Ovary (tissue), 7 donors: ENCODE measurements at regions not wholly inside any gene's neighbourhood (a gene's known extent, or its start where the extent isn't known, plus 50 kb on each side); places are given as distances from the start of the nearest gene placed in this dataset.

Source experiments
- DNase-seq, 5 donors: peaks; one replicate each; pipeline ENCODE4 v3.0.0-alpha.2; 2019 to 2020
- H3K27ac ChIP-seq, 2 donors: fragments of 200-600 bp; one replicate each; pipeline versions ENCODE4 v1.5.1 to v1.8.0; 2019 to 2022
- H3K27me3 ChIP-seq: fragments of 200-600 bp; one replicate; pipeline ENCODE4 v1.8.0; 2022
- H3K36me3 ChIP-seq: fragments of 200-600 bp; sonication (generic); one replicate; pipeline ENCODE4 v1.5.1; 2019
- H3K4me1 ChIP-seq: one replicate; pipeline ENCODE4 v1.8.1; 2013; ENCODE audit warnings: mild to moderate bottlenecking, moderate library complexity; ENCODE audit not compliant: insufficient read depth
- H3K4me3 ChIP-seq: fragments of 200-600 bp; sonication (generic); one replicate; pipeline ENCODE4 v1.5.1; 2017
- H3K9me3 ChIP-seq, 2 donors: fragments of 200-600 bp in 1 of 2; sonication (generic) in 1 of 2; one replicate each; pipeline versions ENCODE4 v1.5.1 to v1.8.1; 2013 to 2019; ENCODE audit warnings: mild to moderate bottlenecking in 1 of 2, moderate library complexity in 1 of 2
- EP300 ChIP-seq: sonication (generic); formaldehyde crosslinking; IDR thresholded peaks from one replicate; pipeline ENCODE4 v1.6.1; 2017; ENCODE audit warnings: antibody characterized with exemption
- POLR2A ChIP-seq: fragments of 450-650 bp; IDR thresholded peaks from one replicate; pipeline ENCODE4 v1.6.1; 2017; ENCODE audit warnings: antibody characterized with exemption, mild to moderate bottlenecking, moderate library complexity
- WGBS, 3 donors: extraction: QIAGEN DNeasy Blood & Tissue Kit in 1 of 3; methylation state at CpG; one replicate each; pipeline versions ENCODE4 v1.1.5 to v1.1.7; 2013 to 2017; 5-methylcytosine and 5-hydroxymethylcytosine counted together
- intact Hi-C, 4 donors: fragments of 100-400 bp; cut with DNase I; formaldehyde crosslinking; loops; one replicate each; pipeline versions ENCODE4 v1.11.0 to v1.15.1; 2022 to 2023
- TF ChIP-seq, protein P1 (sequence below), 3 donors: fragments of 450-650 bp in 2 of 3; fragments of 200-600 bp in 1 of 3; IDR thresholded peaks; one replicate each; pipeline versions ENCODE4 v1.5.1 to v1.8.0; 2016 to 2022; ENCODE audit warnings: antibody characterized with exemption in 3 of 3, mild to moderate bottlenecking in 1 of 3
- donor health status: DM: no; HTN: no; CAD: no; lungs with moderate emphysema.
- donor health status: DM: no; HTN: no; CAD: no.
- donor health status: Bipolar disorder and iron deficiency.
- donor health status: DM: no; HTN: no; CAD: no.
- donor health status: DM: yes; HTN: yes; CAD: no.

DNA sequence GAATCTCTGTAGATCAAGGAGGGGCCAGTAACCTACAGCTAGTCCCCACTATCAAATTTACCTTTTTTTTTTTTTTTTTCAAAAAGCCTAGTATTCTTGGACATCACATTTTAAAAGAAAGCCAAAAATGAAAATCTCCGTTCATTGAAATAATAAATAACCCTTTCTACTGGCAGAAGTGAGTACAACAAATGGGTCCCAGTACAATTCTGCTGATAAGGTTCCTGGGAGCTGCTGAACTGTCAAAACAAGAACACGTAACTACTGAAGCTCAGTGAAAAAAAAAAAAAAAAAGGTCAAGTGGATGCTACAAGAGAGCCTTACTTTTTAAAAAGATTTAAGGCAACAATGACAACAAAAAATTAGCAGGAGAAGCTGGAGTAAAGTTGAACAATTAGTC lies 464.9 kb downstream of the EPM2A start:
- H3K36me3 ChIP-seq = no peaks in the 10 kb centered on the region
- 3 to 5% (median 5%) methylated on average over 2 of the region's 2 CpGs for WGBS, 3 donors
- DNase-seq = no peak
- no peak overlapping the region for H3K4me3 ChIP-seq
- TF ChIP-seq, protein P1, sequence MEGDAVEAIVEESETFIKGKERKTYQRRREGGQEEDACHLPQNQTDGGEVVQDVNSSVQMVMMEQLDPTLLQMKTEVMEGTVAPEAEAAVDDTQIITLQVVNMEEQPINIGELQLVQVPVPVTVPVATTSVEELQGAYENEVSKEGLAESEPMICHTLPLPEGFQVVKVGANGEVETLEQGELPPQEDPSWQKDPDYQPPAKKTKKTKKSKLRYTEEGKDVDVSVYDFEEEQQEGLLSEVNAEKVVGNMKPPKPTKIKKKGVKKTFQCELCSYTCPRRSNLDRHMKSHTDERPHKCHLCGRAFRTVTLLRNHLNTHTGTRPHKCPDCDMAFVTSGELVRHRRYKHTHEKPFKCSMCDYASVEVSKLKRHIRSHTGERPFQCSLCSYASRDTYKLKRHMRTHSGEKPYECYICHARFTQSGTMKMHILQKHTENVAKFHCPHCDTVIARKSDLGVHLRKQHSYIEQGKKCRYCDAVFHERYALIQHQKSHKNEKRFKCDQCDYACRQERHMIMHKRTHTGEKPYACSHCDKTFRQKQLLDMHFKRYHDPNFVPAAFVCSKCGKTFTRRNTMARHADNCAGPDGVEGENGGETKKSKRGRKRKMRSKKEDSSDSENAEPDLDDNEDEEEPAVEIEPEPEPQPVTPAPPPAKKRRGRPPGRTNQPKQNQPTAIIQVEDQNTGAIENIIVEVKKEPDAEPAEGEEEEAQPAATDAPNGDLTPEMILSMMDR (IDR thresholded peaks at IDR 0.05) = no peak
- TF ChIP-seq EP300 (no peak), POLR2A (no peak)
- no peaks in the 10 kb centered on the region for H3K9me3 ChIP-seq
- intact Hi-C loops = no loop called here
- no peak overlapping the region for H3K27ac ChIP-seq
- H3K27me3 ChIP-seq = no peaks in the 10 kb centered on the region
- peaks cover 3% of the 10 kb centered on the region for H3K4me1 ChIP-seq

DNA sequence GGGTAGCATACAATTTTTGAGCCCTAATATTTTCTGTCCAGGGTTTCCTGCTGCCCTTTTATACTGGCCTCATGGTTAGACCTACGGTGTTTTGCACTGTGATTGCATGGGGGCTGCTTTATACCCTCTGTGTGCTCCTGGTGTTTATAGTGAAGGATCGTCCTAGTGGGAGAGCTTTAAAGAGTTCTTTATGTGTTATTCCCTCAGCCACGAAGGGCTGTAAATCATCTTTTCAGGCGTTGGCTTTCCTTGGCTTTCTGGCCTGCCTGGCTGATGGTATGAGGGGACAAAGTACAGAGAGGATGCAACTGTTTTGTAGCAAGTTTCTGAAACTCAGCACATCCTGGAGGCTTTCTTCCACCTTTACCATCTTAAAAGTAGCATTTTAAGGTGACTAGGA lies 464.3 kb downstream of the EPM2A start:
- H3K4me3 ChIP-seq = no peak overlapping the region
- peak overlapping the region in 1 of 2 donors; percentile 8 for H3K27ac ChIP-seq
- H3K4me1 ChIP-seq = peaks cover 3% of the 10 kb centered on the region
- TF ChIP-seq, protein P1 (IDR thresholded peaks at IDR 0.05) = no peak
- TF ChIP-seq POLR2A (no peak), EP300 (no peak)
- H3K27me3 ChIP-seq = no peaks in the 10 kb centered on the region
- 14 to 20% (median 18%) methylated on average over 4 of the region's 4 CpGs for WGBS, 3 donors
- DNase-seq = no peak
- H3K9me3 ChIP-seq = no peaks in the 10 kb centered on the region
- H3K36me3 ChIP-seq = no peaks in the 10 kb centered on the region
- intact Hi-C loops = no loop called here

DNA sequence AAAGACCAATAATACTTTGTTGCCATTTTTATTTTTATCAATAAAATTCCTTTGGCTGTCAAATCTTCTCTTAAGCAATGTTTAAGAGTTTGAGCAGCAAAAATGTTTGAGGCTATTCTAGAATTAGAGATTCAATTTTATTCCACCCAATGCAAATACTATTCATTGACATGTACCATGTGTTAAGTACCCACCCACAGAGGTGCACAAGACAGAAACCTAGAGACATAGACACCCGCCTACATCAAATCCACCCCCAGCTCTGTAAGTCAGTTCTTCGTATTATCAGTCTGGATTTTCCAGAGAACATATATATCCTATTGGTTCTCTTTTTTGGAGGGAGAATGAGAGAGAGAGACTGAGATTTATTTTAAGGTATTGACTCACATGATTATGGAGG lies 463.7 kb downstream of the EPM2A start:
- TF ChIP-seq EP300 (no peak), POLR2A (no peak)
- TF ChIP-seq, protein P1 (IDR thresholded peaks at IDR 0.05) = no peak
- Histone ChIP-seq H3K36me3 (no peaks in the 10 kb centered on the region), H3K27me3 (no peaks in the 10 kb centered on the region), H3K27ac (peak overlapping the region in 1 of 2 donors; percentile 8), H3K4me3 (no peak overlapping the region), H3K9me3 (no peaks in the 10 kb centered on the region), H3K4me1 (peaks cover 3% of the 10 kb centered on the region)
- WGBS, 3 donors = 82 to 95% (median 94%) methylated on average over 2 of the region's 2 CpGs
- intact Hi-C loops = no loop called here
- DNase-seq = no peak

DNA sequence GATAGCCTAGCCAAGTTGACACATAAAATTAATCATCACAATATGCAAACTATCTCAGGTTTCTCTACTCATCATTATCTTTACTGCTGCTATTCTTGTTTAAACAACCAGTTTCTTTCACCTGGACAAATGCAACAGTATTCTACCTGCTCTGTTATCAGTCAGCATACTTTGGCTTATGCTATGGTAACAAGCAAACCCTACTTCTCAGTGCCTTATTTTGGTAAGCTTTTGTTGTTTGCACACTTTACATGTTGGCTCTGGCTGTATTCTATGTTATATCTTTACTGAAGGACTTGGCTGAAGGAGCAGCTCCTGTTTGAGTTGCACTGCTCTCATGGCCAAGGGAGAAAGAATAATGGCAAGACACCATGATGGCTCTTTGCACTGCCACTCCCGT lies 463.1 kb downstream of the EPM2A start:
- no peaks in the 10 kb centered on the region for H3K27me3 ChIP-seq
- WGBS, 3 donors = 59 to 70% (median 60%) methylated on average over 1 of the region's 1 CpG
- intact Hi-C loops = no loop called here
- H3K27ac ChIP-seq = no peak overlapping the region
- no peak overlapping the region for H3K4me3 ChIP-seq
- DNase-seq = no peak
- no peaks in the 10 kb centered on the region for H3K9me3 ChIP-seq
- peaks cover 3% of the 10 kb centered on the region for H3K4me1 ChIP-seq
- no peak for TF ChIP-seq POLR2A
- TF ChIP-seq EP300 = no peak
- TF ChIP-seq, protein P1 (IDR thresholded peaks at IDR 0.05) = no peak
- no peaks in the 10 kb centered on the region for H3K36me3 ChIP-seq

DNA sequence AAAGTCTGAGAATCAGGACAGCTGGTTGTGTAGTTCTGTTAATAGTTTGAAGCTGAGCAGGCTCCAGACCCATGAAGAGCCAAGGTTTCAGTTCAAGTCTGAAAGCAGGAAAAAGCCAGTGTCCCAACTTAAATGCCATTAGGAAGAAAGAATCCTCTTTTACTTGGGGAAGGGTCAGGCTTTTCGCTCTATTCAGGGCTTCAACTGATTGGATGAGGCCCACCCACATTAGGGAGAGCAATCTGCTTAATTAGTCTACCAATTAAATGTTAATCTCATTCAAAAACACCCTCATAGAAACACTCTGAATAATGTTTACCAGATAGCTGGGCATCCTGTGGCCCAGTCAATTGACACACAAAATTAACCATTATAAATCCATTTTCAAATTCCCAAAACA lies 462.2 kb downstream of the EPM2A start:
- 89 to 96% (median 96%) methylated on average over 1 of the region's 1 CpG for WGBS, 3 donors
- Histone ChIP-seq H3K27me3 (no peaks in the 10 kb centered on the region), H3K36me3 (no peaks in the 10 kb centered on the region), H3K4me1 (peaks cover 3% of the 10 kb centered on the region), H3K27ac (no peak overlapping the region), H3K9me3 (no peaks in the 10 kb centered on the region), H3K4me3 (no peak overlapping the region)
- intact Hi-C loops = no loop called here
- DNase-seq = no peak
- TF ChIP-seq EP300 (no peak), POLR2A (no peak)
- TF ChIP-seq, protein P1 (IDR thresholded peaks at IDR 0.05) = no peak
